HG03175 (cell line): ENCODE measurements at regions not wholly inside any gene's neighbourhood (a gene's known extent, or its start where the extent isn't known, plus 50 kb on each side); places are given as distances from the start of the nearest gene placed in this dataset.

ENCODE experiments used
- ATAC-seq: cut with Tn5 transposase; IDR thresholded peaks from one replicate; pipeline ENCODE4 v1.9.1; 2021; ENCODE audit warnings: mild to moderate bottlenecking, moderate library complexity; ENCODE audit not compliant: unreplicated experiment

DNA sequence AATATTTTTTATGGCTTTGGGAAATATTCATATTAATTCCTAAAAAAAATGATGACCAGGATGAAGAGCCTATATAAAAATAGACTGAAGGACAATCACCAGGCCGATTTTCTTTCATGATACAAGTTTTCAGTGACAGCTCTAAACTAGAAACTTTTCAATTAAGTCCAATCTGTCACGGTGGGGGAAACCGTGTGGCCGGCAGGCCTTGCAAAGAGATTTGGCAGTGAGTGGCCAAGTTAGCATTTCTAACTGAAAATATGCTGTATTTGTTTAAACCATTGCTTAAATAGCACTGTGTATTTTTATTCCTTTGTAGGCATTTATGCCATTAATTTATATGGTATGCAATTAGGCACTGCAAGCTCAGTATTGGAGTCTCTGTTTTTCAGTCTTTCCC lies 294.5 kb upstream of the NRIP1 start:
- ATAC-seq, result no peak

DNA sequence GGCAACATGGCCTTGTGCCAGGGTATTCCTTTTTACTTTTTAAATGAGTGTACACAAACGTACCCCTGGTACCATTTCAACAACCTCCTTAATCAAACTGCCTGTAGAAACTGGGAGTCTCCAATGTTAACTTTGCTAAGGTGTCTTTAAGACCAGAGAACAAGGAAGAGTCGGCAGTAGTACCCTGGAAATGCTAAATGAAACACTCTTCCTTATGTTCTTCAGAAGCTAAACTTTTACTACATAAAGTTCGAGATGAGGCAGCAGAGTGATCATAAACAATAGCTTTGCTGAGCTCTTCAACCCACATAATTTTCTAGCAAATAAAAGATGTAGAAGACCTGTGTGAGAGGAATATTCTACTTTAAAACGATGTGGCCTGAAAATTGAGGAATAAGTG lies 297.7 kb upstream of the NRIP1 start:
- no peak for ATAC-seq

DNA sequence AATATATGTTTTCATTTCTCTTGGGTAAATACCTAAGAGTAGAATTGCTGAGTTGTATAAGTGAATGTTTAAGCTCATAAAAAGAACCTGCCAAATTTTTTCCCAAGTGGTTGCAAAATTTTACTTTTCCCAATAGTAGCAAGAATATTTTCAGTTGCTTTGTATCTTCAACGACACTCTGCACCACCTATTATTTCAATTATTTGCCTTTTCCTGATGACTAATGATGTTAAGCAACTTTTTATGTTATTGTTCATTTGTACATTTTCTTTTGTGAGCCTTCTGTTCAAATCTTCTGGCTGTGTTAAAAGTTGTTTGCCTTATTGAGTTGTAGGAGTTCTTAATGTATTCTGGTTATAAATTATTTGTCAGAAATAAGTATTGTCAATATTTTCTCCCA lies 299.1 kb upstream of the NRIP1 start:
- no peak for ATAC-seq

DNA sequence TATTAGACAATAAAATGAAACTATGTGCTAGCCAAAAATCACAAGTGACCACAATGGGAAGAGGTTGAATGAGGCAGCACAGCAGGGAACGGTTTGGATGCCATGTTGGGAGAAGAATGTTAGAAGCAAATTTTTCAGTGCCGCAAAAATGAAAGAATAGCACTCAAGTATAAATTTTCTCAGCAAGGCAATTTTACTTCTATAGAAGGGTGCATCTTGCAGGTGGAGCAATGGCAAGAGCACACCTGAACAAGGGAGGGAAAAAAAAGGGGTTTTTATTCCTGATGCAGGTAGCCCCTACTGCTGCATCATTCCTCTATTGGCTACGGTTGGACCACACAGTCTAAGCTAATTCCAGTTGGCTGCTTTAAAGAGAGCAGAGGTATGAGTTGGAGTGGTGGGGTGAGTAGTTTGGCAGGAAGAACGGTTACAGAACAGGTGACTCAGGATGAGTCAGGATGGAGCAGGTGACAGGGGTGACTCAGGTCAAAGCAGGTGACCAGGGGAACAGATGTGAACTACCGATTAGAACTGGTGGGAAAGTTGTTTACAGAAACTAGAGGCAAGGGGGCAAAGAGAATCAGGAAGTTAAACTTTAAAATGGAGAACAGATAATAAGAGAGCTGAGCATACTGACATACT lies 301.1 kb upstream of the NRIP1 start:
- no peak for ATAC-seq

DNA sequence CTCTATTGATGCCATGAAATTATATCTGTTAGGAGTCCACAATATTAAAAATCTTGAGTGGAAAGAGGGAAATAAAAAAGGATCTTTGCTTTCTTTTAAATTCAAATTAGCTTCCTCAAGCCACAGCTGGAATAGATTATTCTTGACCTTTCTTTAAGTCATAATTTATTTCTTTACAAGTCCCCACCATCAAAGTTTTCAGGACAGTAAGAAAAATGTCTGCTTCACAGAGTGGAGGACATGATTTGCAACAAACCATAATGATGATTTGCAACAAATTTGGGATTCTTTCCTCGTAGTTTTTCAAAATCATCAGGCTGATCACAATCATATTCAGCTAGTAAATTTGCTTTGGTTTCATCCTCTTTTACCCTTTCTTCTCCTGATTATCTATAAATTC lies 301.8 kb upstream of the NRIP1 start:
- ATAC-seq, result no peak

DNA sequence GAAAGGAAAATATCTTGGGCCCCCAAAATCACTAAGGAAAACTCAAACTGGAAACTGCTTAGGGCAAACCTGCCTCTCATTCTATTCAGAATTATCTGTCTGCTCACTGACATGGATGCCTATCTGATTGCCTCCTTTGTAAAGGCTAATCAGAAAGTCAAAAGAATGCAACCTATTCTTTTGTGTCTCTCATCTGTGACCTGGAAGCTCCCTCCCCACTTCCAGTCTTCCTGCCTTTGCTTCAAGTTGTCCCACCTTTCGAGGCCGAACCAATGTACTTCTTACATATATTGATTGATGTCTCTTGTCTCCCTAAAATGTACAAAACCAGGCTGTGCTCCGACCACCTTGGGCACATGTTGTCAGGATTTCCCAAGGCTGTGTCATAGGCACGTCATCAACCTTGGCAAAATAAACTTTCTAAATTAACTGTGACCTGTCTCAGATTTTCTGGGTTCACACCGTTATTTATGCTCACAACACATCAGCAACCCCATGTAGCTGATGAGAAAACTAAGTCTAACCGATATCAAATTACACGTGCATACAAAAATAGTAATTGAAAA lies 302.3 kb upstream of the NRIP1 start:
- no peak for ATAC-seq

DNA sequence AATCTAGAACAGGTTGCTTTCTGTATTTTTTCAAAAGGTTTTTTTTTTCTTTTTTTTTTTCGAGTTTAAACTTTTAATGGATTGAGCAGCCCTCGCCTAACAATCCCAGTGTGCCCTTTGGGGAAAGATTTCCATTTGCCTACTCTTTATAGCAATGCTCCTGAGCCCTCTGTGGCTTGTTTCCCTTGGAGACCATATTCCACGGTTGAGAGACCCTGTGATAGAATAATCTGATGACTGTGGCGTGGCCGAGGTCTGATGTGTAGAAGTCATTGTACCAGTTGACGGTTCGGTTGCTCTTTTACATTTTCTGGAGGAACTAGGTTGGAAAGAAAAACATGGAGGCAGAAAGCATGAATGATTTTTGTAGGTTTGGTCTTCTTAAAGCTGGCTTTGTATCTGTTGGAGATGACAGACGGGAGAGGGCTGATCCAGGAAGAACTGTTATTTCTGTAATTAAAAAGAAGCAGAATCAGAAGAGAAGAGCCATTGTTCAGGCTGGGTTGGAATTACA lies 305.7 kb upstream of the NRIP1 start:
- ATAC-seq, result no peak

DNA sequence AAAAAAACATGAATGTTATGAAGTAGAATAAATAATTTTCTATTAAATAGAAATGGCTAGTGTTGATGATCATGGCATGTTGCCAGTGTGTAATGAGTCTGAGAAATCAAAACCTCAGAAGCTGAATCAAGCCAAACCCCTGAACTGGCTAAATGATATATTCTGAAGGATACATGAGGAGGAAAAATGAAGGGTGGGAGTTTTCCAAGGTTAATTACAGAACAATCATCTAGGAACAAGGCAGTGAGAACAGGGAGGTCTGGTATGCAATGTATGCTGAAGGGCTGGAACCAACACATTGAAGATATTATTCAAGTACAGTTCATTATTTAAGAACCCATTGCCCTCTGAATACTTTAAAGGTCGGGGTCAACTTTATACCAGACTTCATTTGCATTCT lies 309.1 kb upstream of the NRIP1 start:
- no peak for ATAC-seq

DNA sequence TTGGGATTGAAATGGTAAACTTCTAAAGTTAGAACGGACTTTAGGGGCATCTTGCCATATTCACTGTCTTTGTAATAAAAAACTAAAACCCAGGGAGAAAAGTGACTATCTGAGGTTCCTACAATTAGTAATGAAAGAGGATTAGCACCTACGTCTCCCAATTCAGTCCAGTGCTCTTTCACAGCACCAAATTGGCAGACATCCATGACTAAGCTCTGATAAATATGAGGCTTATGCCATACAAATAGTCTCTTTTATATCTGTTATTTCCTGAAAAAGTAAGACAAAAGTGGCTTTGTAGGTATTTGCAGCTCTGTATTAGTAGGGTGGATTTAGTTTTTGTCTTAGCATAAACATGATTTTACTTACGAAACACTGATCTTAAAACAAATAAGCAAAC lies 315.0 kb upstream of the NRIP1 start:
- ATAC-seq, result no peak

DNA sequence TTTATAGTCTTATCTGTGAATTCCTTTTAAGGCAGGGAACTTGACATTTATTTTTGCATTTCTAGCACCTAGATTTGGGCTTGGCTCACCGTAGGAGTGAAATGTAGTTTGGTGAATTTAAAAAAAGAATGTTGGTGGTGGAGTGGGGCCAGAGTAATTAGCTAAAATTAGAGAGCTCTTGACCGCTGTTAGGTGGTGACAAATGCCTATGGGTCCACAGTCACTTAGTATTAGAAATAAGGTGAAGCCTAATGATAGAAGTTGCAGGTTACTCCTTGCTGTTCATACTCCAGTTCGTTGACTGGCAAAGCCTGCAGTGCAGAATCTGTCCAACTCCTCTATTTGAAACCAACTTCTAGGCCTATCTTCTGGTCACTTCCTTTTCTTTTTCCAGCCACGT lies 318.8 kb upstream of the NRIP1 start:
- no peak for ATAC-seq

DNA sequence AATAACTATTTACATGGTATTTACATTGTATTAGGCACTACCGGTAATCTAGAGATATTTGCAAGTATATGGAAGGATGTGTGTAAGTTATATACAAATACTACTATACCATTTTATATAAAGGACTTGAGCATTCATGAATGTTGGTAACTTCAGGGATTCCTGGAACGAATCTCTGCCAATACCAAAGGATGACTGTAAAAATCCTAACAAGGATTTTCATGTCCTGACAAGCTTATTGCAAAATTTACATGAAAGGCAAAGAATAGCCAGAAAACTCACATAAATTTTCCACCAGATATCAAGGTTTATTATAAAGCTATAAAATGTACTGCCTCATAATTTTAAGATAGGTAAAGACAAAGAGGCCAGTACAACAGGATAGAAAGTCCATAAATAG lies 325.2 kb upstream of the NRIP1 start:
- no peak for ATAC-seq

DNA sequence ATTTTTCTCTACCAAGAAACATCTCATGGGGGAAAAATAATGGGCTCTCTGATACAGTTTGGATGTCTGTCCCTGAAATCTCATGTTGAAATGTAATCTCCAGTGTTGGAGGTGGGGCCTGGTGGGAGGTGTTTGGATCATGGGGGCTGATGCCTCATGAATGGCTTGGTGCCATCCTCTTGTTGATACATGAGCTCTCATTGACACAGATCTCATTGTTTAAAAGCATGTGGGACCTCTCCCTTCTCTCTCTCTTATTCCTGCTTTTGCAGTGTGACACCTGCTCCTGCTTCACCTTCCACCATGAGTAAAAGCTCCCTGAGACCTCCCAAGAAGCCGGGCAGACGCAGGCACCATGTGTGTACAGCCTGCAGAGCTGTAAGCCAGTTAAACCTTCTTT lies 332.5 kb upstream of the NRIP1 start:
- ATAC-seq, result no peak

DNA sequence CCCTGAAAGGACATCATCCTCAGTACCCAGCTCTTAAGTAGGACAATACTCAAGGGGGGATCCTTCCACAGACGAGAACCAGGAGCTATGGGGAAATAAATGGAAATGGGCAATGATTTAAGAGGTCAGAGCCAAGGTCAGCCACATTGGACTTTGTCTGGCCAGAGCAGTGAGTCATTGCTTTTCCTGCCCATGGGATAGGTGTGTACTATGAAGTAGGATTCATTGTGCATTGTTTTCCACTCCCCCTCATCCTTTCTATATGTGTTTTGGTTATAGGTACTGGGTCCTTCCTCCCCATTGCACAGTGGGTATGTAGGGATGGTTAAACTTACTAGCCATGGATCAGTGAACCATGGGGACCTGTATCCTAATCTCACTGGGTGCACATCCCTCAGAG lies 328.9 kb upstream of the USP25 start:
- no peak for ATAC-seq

DNA sequence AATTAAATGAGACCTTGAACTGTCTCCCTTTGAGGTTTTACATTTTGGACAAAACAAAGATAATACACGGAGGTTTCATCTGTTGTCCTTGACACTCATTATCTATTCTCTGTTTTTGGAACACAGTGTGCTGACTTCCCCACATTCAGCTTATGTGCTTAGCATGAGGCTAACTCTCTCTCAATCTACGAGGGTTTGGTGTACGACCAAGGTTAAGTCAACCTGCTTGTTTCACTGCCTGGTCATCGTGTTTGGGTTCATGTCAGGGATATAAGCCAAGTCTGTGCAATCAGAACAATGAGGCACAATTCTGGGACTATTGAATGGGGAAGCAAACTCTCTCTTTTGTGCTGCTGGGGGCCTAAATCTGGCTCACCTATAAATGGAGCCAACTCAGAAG lies 328.5 kb upstream of the USP25 start:
- ATAC-seq, result no peak

DNA sequence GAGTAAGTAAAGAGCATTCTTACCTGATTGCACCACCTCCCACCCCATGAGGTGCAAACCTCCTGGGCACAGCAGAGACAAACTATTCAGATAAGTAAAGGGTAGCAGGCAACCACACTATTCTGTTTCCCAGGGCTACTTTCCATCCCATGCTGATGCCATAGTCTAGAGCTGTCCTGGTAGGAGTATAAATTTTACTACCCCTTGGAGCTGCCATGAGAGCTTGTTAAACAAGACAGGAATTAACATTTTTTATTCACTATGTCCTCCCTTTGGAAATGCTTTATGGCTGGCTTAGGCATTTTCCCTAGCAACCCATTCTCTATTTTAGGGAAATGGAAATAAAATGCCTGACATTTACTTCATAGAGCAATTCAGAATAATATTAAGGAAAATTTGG lies 324.6 kb upstream of the USP25 start:
- ATAC-seq, result no peak

DNA sequence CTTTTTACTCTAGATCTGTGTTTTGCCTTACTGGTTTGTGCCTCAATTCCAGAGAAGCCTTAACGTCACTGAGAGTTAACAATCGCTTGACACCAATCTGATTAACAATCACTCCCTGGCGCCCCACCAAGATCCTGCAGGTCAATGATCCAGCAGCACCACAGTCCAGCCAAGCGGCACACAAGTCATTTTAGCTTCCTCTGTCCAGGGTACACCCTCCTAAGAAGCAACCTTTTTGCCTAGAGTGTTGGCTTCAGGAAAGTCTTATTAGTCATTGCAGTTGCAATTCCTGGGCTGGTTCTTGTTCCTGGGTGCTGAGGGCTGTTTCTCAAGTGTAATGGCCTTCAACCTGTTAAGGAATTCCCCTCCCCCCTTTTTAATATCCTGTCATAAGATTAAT lies 323.0 kb upstream of the USP25 start:
- no peak for ATAC-seq

DNA sequence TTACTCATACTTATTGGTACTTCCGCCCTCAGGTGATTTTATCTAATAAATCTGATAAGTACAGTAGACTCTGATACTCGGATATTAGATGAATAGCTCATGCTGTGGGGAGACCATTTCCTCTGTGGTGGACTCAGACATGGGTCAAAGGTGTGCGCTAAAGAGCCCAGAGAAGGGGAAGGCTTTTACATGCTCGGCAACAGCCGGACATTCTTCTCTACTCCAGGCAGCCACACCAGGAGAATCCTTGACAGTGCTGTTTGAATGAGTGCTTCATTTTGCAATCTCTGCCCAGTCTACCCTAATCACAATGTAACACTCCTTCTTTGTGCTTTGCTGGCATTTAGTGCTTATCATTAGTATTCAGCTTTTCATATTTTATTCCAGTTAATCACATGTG lies 322.2 kb upstream of the USP25 start:
- ATAC-seq, result no peak

DNA sequence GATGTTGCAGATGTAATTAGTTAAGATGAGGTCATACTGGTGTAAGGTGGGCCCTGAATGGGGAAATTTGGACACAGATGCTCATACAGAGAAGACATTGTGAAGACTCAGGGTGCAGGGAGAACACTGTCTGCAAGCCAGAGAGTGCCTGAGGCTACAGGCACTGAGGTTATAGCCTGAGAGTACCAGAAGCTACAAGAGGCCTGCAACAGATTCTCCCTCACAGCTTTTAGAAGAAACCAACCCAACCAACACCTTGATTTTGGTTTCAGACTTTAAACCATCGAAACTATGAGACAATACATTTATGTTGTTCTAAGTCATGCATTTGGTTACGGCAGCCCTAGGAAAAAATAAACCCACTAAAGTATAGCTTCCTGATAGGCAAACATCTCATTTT lies 321.7 kb upstream of the USP25 start:
- ATAC-seq, result peak; percentile 75

DNA sequence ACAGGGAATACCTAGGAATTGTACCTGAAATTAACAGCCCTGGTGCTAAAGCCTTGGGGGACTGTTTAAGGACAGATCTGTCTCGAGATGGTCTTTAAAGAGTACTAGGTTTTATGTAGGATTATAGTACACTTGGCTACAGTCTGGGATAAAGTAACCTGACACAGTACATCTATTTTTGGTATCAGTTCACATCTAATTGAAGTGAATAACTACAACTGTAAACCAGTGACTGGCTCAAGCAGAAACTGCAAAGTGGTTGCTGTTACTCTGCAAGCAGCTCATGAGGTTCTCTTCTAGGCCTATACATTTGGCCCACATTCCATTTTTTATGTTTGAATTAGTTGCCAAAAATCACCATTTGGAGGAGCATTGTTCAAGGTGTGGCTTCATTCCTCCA lies 320.8 kb upstream of the USP25 start:
- no peak for ATAC-seq

DNA sequence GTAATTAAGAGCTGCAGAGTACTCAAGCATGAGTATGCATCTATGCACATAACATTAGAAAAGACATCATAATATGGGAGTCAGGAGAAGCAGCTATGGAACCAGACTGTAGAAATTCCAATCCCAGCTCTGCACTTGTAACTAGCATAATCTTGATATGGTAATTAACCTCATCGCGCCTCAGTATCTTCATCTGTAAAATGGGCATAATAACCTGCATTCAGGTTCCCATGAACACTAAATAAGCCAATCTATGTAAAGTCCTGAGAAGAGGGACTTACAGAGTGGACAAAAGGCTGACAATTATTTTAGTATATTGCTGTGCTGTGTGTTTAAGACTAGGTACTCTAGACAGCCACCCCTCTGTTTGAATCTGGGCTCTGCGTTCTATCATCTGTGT lies 318.9 kb upstream of the USP25 start:
- ATAC-seq, result no peak

DNA sequence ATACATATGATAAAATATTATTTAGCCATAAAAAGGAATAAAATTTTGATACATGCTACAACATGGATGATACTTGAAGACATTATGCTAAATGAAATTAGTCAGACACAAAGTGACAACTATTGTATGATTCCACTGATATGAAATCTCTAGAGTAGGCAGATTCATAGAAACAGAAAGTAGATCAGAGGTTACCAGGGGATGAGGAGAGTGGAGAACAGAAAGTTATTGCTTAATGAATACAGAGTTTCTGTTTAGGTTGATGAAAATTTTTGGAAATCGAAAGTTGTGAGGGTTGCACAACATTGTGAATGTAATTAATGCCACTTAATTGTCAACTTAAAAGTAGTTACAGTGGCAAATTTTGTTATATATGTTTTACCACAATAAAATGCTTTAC lies 315.7 kb upstream of the USP25 start:
- ATAC-seq, result no peak

DNA sequence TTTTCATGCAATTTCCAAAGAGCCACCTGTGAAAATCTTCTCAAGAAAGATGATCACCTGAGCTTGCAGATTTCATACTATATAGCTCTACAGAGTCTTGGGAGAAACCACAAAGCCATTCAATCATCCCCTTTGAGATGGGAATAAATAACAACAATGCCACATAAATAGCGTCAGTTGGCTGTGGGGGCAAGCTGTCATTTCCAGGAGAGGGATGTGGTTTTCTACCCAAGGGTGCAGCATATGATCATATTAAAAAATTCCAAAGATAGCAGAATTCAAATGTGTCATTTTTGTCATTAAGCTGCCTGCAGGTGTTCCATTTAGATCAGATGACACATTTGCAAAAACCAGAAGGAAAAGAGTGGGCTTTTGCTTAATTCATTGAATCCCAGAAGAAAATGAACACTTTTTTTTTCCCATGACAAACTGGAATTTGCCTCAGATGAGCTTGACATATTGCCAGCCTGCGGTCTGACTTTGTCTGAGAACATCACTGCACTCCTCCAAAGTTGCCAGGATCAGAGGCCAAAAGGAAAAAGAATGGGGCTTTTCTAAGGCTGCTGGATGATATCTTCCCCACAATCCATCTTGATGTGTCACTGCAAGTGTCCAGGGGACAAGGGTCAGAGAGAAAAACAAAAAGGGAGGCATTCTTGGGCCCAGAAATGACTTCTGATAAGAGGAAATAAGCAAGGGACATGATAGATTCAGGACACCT lies 314.1 kb upstream of the USP25 start:
- no peak for ATAC-seq
